ENCODE measurements at regions not wholly inside any gene's neighbourhood (a gene's known extent, or its start where the extent isn't known, plus 50 kb on each side); places are given as distances from the start of the nearest gene placed in this dataset.

DNA sequence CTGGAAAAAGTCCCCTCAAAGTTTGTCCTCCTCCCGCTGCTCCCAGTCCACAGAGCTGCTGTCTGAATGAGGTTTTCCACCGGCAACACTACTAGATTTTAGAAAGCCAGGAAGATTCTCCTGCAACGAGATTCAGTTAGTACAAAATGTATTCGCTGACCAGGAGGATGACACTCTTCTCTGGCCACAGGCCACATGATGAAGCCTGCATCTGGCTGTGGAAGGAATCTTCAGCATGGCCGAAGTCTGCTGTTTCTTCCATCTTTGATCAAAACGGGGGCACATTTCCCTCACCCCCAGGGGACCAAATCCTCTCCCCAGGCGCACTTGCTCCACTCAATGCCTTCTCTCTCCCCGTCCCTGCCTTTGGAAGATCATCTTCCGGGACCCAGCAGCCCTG is 215.8 kb upstream of the NLRP1 start:
- Histone ChIP-seq H3K36me3 (ENCODE audit: control insufficient read depth, low read length) (no peaks in the 10 kb centered on the region), H3K9me3 (ENCODE audit: control insufficient read depth, insufficient read depth, low read length) (no peaks in the 10 kb centered on the region), H3K4me2 (ENCODE audit: low read length) (no peak overlapping the region), H3K4me1 (ENCODE audit: control insufficient read depth, low read length) (no peaks in the 10 kb centered on the region), H3K27ac (ENCODE audit: low read depth, low read length) (no peak overlapping the region), H3K79me2 (ENCODE audit: control insufficient read depth, low read length) (no peaks in the 10 kb centered on the region), H4K20me1 (ENCODE audit: control insufficient read depth, insufficient read depth, low read depth, low read length) (no peaks in the 10 kb centered on the region), H3F3A (ENCODE audit: control insufficient read depth, insufficient read depth) (no peaks in the 10 kb centered on the region), H3K4me3 (ENCODE audit: low read length) (no peak overlapping the region), H3K27me3 (ENCODE audit: control insufficient read depth, low read length) (no peaks in the 10 kb centered on the region), H3K9me2 (replicated peaks; ENCODE audit: control insufficient read depth, low read length) (no peaks in the 10 kb centered on the region)
- TF ChIP-seq EZH2phosphoT487 (IDR thresholded peaks at IDR 0.05; ENCODE audit: borderline replicate concordance, low read length) = no peak
- TF ChIP-seq, protein P1, sequence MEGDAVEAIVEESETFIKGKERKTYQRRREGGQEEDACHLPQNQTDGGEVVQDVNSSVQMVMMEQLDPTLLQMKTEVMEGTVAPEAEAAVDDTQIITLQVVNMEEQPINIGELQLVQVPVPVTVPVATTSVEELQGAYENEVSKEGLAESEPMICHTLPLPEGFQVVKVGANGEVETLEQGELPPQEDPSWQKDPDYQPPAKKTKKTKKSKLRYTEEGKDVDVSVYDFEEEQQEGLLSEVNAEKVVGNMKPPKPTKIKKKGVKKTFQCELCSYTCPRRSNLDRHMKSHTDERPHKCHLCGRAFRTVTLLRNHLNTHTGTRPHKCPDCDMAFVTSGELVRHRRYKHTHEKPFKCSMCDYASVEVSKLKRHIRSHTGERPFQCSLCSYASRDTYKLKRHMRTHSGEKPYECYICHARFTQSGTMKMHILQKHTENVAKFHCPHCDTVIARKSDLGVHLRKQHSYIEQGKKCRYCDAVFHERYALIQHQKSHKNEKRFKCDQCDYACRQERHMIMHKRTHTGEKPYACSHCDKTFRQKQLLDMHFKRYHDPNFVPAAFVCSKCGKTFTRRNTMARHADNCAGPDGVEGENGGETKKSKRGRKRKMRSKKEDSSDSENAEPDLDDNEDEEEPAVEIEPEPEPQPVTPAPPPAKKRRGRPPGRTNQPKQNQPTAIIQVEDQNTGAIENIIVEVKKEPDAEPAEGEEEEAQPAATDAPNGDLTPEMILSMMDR (IDR thresholded peaks at IDR 0.05; ENCODE audit: low read depth, low read length, poor library complexity, severe bottlenecking) = no peak

DNA sequence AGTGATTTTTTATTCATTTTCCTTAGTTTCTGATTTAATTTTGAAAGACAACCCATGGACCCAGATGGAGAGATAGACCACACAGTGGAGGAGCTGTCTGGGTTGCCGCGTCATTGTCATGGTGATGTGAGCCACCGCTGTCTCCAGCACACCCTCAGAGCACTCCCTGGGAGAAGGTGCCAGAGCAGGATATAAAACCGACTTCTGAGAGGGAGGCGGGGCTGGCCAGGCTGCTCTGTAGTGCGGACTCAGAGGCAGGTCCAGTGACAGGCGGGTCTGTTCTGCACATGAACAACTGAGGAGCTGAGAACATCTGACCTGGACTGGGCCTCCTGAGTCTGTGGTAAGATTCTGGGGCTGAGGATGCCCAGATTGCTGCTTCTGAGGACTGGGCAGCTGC is 216.3 kb upstream of the NLRP1 start:
- H3K4me2 ChIP-seq (ENCODE audit: low read length) = no peak overlapping the region
- no peaks in the 10 kb centered on the region for H3K36me3 ChIP-seq (ENCODE audit: control insufficient read depth, low read length)
- H3K4me3 ChIP-seq (ENCODE audit: low read length) = no peak overlapping the region
- no peak overlapping the region for H3K27ac ChIP-seq (ENCODE audit: low read depth, low read length)
- no peaks in the 10 kb centered on the region for H3K4me1 ChIP-seq (ENCODE audit: control insufficient read depth, low read length)
- H3K9me2 ChIP-seq (replicated peaks; ENCODE audit: control insufficient read depth, low read length) = no peaks in the 10 kb centered on the region
- H4K20me1 ChIP-seq (ENCODE audit: control insufficient read depth, insufficient read depth, low read depth, low read length) = no peaks in the 10 kb centered on the region
- no peaks in the 10 kb centered on the region for H3K9me3 ChIP-seq (ENCODE audit: control insufficient read depth, insufficient read depth, low read length)
- no peaks in the 10 kb centered on the region for H3K79me2 ChIP-seq (ENCODE audit: control insufficient read depth, low read length)
- no peaks in the 10 kb centered on the region for H3K27me3 ChIP-seq (ENCODE audit: control insufficient read depth, low read length)
- H3F3A ChIP-seq (ENCODE audit: control insufficient read depth, insufficient read depth) = no peaks in the 10 kb centered on the region
- TF ChIP-seq, protein P1 (IDR thresholded peaks at IDR 0.05; ENCODE audit: low read depth, low read length, poor library complexity, severe bottlenecking) = no peak
- no peak for TF ChIP-seq EZH2phosphoT487 (IDR thresholded peaks at IDR 0.05; ENCODE audit: borderline replicate concordance, low read length)

DNA sequence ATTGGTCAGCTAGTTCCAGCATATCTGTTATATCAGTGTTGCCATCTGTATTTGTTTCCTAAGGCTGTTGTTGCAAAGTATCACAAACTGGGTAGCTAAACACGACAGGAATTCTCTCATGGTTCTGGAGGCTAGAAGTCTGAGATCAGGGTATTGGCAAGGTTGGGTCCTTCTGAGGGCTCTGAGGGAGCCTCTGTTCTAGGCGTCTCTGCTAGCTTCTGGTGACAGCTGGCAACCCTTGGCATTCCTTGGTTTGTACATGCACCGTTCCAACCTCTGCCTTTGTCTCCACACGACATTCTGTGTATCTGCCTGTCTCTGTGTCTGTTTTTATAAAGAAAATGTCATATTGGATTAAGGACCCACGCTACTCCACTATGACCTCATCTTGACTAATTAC is 219.9 kb upstream of the NLRP1 start:
- no peaks in the 10 kb centered on the region for H4K20me1 ChIP-seq (ENCODE audit: control insufficient read depth, insufficient read depth, low read depth, low read length)
- no peak overlapping the region for H3K27ac ChIP-seq (ENCODE audit: low read depth, low read length)
- TF ChIP-seq, protein P1 (IDR thresholded peaks at IDR 0.05; ENCODE audit: low read depth, low read length, poor library complexity, severe bottlenecking) = no peak
- TF ChIP-seq EZH2phosphoT487 (IDR thresholded peaks at IDR 0.05; ENCODE audit: borderline replicate concordance, low read length) = no peak
- H3K4me2 ChIP-seq (ENCODE audit: low read length) = no peak overlapping the region
- H3K9me3 ChIP-seq (ENCODE audit: control insufficient read depth, insufficient read depth, low read length) = no peaks in the 10 kb centered on the region; the same call in 1 of the 2 replicates
- no peaks in the 10 kb centered on the region for H3K79me2 ChIP-seq (ENCODE audit: control insufficient read depth, low read length)
- no peaks in the 10 kb centered on the region for H3K9me2 ChIP-seq (replicated peaks; ENCODE audit: control insufficient read depth, low read length)
- H3F3A ChIP-seq (ENCODE audit: control insufficient read depth, insufficient read depth) = no peaks in the 10 kb centered on the region
- H3K4me1 ChIP-seq (ENCODE audit: control insufficient read depth, low read length) = no peaks in the 10 kb centered on the region
- H3K27me3 ChIP-seq (ENCODE audit: control insufficient read depth, low read length) = no peaks in the 10 kb centered on the region
- H3K4me3 ChIP-seq (ENCODE audit: low read length) = no peak overlapping the region
- no peaks in the 10 kb centered on the region for H3K36me3 ChIP-seq (ENCODE audit: control insufficient read depth, low read length)

DNA sequence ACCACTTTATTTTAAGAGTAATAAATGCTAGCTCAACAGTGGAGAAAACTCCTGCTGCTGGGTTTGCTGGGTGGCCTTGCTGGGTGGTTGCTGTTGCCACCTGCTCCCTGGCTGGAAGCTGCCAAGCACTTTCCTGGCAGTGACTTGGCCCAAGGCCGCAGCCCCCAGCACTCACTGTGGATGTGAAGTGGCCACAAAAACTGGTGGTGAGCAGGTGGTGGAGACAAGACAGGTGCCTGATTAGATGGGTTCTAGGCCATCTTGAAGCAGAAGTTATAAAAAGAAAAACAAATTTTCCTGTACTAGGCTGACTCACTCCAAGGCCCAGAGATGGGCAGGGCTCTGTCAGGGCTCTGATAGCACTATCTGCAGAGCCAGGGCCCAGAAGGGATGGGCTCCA is 224.7 kb upstream of the NLRP1 start:
- TF ChIP-seq EZH2phosphoT487 (IDR thresholded peaks at IDR 0.05; ENCODE audit: borderline replicate concordance, low read length) = no peak
- TF ChIP-seq, protein P1 (IDR thresholded peaks at IDR 0.05; ENCODE audit: low read depth, low read length, poor library complexity, severe bottlenecking) = no peak
- no peaks in the 10 kb centered on the region for H3K4me1 ChIP-seq (ENCODE audit: control insufficient read depth, low read length)

More for the DNA sequence above, 224.7 kb upstream of the NLRP1 start:
- Histone ChIP-seq H3F3A (ENCODE audit: control insufficient read depth, insufficient read depth) (no peaks in the 10 kb centered on the region), H3K4me2 (ENCODE audit: low read length) (no peak overlapping the region), H4K20me1 (ENCODE audit: control insufficient read depth, insufficient read depth, low read depth, low read length) (no peaks in the 10 kb centered on the region), H3K4me3 (ENCODE audit: low read length) (no peak overlapping the region), H3K9me2 (replicated peaks; ENCODE audit: control insufficient read depth, low read length) (no peaks in the 10 kb centered on the region), H3K9me3 (ENCODE audit: control insufficient read depth, insufficient read depth, low read length) (peaks cover 6% of the 10 kb centered on the region; the same call in 1 of the 2 replicates), H3K36me3 (ENCODE audit: control insufficient read depth, low read length) (no peaks in the 10 kb centered on the region), H3K79me2 (ENCODE audit: control insufficient read depth, low read length) (no peaks in the 10 kb centered on the region), H3K27me3 (ENCODE audit: control insufficient read depth, low read length) (no peaks in the 10 kb centered on the region), H3K27ac (ENCODE audit: low read depth, low read length) (no peak overlapping the region)
